ENCODE measurements at regions not wholly inside any gene's neighbourhood (a gene's known extent, or its start where the extent isn't known, plus 50 kb on each side); places are given as distances from the start of the nearest gene placed in this dataset.
"Not testable (repeated sequence)": the region's sequence is repeated elsewhere in the genome, so short reads cannot be mapped to it uniquely, and the experiment has no call there.

DNA sequence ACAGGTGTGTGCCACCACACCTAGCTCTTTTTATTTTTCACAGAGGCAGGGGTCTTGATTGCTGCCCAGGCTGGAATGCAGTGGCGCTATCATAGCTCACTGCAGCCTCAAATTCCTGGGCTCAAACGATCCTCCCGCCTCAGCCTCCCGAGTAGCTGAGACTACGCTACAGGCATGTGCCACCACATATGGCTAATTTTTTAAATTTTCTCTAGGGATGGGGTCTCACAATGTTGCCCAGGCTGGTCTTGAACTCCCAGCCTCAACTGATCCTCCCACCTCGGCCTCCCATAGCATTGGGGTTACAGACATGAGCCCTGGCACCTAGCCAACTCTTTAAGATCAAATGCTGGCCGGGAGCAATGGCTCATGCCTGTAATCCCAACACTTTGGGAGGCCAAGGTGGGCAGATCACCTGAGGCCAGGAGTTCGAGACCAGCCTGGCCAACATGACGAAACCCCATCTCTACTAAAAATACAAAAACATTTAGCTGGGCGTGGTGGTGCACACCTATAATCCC, 50.6 kb upstream of the MYL10 start:
- H3K27me3 ChIP-seq, H3K4me3 ChIP-seq, H3K9me3 ChIP-seq, DNase-seq, ATAC-seq, H3K36me3 ChIP-seq, H3K27ac ChIP-seq: not testable (repeated sequence)
- WGBS, 2 donors = 94 to 96% methylated on average over 10 of the region's 10 CpGs
- peaks cover 0 to 18% (median 14%) of the 10 kb centered on the region in 9 donors for H3K4me1 ChIP-seq
- intact Hi-C loops (cut with DNase I) = loop anchor here in 4 of 10 donors (5.0 to 10.0 kb wide), 3 partner anchors 72 to 595 kb away; no protein-coding TSS in a partner anchor

DNA sequence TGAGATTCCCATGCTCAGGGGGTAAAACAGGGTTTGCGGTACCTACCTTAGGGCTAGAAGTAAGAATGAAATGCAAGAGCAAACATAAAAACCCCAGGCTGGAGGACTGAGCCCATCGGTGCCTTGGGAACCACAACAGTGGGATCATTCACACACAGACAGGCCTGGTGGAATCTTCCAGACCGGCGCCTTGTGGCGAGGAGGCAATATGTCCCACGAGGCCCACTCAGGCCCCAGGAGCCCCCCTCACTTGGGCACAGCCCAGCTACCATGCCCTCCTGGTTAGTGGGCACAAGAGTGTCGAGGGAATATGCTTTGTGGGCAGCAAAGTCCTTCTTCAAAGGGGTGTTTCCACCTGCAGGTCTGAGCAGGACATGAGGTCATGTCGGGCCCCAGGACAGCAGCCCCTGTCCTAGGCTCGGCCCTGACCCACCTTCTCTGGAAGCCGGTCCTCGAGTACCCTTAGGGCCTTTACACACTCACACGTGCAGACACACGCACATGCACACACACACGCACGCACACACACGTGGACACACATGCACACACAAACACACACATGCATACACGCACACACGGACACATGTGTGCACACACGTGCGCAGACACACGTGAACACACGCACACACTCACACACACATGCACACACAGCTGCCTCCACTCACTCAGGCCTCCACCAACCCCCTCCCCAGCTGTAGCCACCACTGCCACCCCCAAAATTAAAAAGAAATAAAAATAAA, 51.5 kb upstream of the MYL10 start:
- intact Hi-C loops (cut with DNase I) = loop anchor here in 4 of 10 donors (5.0 to 10.0 kb wide), 3 partner anchors 73 to 594 kb away; no protein-coding TSS in a partner anchor
- WGBS, 2 donors = 72 to 80% methylated on average over 22 of the region's 22 CpGs
- Histone ChIP-seq H3K27me3 (no peaks in the 10 kb centered on the region), H3K27ac (peak overlapping the region in 3 of 10 donors; percentile 16 to 53 (median 40)), H3K9me3 (no peaks in the 10 kb centered on the region), H3K36me3 (no peaks in the 10 kb centered on the region), H3K4me1 (peaks cover 0 to 18% (median 14%) of the 10 kb centered on the region in 9 donors), H3K4me3 (no peak overlapping the region)
- ATAC-seq (peak in 5 of 8 donors; percentile 6 to 33 (median 10)), DNase-seq (no peak)
- TF ChIP-seq, protein P1, sequence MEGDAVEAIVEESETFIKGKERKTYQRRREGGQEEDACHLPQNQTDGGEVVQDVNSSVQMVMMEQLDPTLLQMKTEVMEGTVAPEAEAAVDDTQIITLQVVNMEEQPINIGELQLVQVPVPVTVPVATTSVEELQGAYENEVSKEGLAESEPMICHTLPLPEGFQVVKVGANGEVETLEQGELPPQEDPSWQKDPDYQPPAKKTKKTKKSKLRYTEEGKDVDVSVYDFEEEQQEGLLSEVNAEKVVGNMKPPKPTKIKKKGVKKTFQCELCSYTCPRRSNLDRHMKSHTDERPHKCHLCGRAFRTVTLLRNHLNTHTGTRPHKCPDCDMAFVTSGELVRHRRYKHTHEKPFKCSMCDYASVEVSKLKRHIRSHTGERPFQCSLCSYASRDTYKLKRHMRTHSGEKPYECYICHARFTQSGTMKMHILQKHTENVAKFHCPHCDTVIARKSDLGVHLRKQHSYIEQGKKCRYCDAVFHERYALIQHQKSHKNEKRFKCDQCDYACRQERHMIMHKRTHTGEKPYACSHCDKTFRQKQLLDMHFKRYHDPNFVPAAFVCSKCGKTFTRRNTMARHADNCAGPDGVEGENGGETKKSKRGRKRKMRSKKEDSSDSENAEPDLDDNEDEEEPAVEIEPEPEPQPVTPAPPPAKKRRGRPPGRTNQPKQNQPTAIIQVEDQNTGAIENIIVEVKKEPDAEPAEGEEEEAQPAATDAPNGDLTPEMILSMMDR (IDR thresholded peaks at IDR 0.05) = no peak

DNA sequence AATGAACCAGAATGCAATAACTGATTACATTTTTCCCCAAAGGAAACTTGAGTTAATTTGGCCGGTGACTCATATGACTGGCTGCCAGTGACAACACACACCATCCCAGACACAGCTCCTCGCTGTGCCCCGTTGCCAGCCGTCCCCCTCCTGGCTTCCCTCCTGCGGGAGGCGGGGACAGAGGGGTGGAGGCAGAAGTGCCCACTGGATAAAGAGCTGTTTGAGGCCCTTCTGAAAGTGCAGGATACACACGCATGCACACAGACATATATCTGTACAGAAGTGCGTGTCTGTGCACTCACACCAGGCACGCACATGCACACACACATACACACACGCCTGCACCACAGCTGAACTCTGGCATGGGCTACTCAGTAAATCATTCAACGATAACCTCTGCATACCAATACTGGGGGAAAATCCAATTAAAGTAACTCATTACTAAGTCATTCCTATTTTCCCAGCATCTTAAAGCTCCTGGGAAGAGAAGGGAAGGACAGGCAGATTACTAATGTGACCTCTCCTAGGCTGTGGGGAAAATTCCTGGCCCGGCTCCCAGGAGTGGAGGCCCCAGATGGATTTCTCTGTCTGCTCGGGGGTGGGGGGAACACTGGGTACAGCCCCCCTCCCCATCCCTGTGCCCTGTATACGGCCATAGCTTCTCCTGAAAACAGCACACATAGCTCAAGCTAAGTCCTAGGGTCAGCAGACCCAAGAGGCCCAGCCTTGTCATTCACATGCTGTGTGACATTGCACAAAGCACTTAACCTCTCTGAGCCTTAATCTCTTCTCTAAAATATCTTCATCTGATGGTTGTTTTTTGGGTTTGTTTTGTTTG, 52.3 kb upstream of the MYL10 start:
- Histone ChIP-seq H3K27ac (peak overlapping the region in 2 of 10 donors; percentile 16 to 53), H3K4me3 (no peak overlapping the region), H3K27me3 (no peaks in the 10 kb centered on the region), H3K36me3 (no peaks in the 10 kb centered on the region), H3K4me1 (peaks cover 0 to 18% (median 14%) of the 10 kb centered on the region in 9 donors), H3K9me3 (no peaks in the 10 kb centered on the region)
- DNase-seq = peak; percentile 62 to 65
- 24 to 30% methylated on average over 14 of the region's 14 CpGs for WGBS, 2 donors
- ATAC-seq = peak; percentile 79 to 96 (median 90)
- TF ChIP-seq, protein P1 (IDR thresholded peaks at IDR 0.05) = no peak
- intact Hi-C loops (cut with DNase I) = loop anchor here in 4 of 10 donors (5.0 to 10.0 kb wide), 3 partner anchors 74 to 593 kb away; no protein-coding TSS in a partner anchor

GRCh38 chr7:101684983-101685330, 55.9 kb upstream of the MYL10 start:
- intact Hi-C loops (cut with DNase I) = loop anchor here (5.0 to 10.0 kb wide), 7 partner anchors 78 to 590 kb away; no protein-coding TSS in a partner anchor
- TF ChIP-seq, protein P1 (IDR thresholded peaks at IDR 0.05) = no peak
- Histone ChIP-seq H3K9me3 (no peaks in the 10 kb centered on the region), H3K4me1 (peaks cover 0 to 31% (median 24%) of the 10 kb centered on the region in 9 donors), H3K27ac (no peak overlapping the region), H3K36me3 (no peaks in the 10 kb centered on the region), H3K27me3 (no peaks in the 10 kb centered on the region), H3K4me3 (no peak overlapping the region)
- ATAC-seq (no peak), DNase-seq (no peak)
- 68 to 78% methylated on average over 5 of the region's 5 CpGs for WGBS, 2 donors
